IPS-NIHi7 (cell line): ENCODE measurements at regions not wholly inside any gene's neighbourhood (a gene's known extent, or its start where the extent isn't known, plus 50 kb on each side); places are given as distances from the start of the nearest gene placed in this dataset.
"Not testable (repeated sequence)": the region's sequence is repeated elsewhere in the genome, so short reads cannot be mapped to it uniquely, and the experiment has no call there.

Source experiments
- DNase-seq: peaks from one replicate; pipeline ENCODE4 v3.0.0; 2012; ENCODE audit warnings: mixed read lengths; ENCODE audit errors: extremely low spot score

DNA sequence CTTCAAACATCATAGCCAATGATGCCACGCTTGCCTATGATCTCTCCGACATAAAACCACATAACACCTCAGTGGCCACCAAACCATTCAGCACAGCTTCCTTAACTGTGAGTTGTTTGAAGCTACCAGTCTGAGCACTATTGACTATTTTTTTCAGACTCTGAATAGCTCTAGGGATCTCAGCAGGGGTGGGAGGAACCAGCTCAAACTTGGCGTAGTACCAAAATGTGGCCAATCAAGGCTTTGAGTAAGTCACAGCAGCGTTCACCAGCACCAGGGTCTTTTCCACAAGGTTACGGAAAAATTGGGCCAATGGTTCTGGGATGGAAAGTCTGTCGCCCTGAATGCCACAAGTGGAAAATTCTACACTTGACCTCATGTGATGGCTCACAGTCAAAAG, 70.6 kb downstream of the SMPDL3A start:
- DNase-seq = no peak

DNA sequence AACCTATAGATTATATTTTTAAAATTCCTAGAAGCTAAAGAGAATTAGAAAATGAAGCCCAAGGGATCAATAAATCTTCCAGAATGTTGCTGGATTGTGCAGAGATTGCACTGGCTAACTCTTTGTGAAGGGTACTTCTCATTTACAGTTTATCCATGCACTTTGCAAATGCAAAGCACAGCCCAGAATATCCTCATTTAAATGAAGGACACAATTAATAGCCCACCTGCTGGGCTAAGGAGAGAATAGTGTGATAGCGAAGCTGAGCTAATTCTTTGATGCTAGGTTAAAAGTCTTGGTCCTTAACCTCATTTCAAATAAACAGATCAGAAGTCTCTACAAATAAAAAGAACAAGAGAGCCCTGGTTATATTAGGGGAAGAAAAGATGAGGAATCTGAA, 72.5 kb downstream of the SMPDL3A start:
- no peak for DNase-seq

DNA sequence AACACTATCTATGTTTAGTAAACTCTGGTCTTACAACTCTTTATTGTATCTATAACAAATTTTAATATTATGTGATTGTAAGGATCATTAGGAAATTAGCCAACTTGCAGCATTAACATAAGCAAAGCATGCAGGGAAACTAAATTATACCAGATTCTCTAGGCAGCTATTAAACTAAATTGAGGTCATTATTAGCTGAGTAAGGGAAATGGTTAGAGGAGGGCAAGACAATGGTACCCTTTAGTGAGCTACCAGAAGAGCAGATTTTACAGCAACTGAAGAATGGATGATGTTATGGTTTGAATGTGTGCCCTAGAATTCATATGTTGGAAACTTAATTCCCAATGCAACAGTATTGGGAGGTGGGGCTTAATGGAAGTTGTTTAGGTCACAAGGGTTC, 79.1 kb downstream of the SMPDL3A start:
- no peak for DNase-seq

DNA sequence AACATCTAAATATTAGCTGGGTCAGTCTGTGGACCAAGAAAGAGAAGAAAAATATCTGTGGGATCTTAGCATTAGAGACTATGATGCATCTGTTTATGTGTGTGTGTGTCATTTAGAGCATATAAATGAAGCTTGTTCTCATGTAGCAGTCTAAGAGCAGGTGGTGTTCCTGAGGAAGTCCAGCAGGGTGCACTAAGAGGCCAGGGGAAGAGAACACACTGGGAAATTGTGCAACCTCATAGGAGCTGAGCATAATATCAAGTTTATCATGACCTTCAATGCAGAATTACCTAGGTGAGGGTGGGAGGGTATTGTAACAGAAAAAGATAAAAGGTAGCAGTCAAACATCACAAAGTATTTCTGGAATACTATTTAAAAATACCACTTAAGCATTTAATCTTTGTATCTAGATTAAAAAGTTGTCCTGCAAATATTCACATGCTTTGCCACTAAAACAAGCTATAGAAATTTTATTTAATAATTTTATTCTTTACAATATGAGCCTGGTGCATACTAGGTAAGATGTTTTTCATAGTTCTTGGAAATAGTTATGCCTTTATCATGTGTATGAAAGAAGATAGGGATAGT, 80.5 kb downstream of the SMPDL3A start:
- peak; percentile 66 for DNase-seq

DNA sequence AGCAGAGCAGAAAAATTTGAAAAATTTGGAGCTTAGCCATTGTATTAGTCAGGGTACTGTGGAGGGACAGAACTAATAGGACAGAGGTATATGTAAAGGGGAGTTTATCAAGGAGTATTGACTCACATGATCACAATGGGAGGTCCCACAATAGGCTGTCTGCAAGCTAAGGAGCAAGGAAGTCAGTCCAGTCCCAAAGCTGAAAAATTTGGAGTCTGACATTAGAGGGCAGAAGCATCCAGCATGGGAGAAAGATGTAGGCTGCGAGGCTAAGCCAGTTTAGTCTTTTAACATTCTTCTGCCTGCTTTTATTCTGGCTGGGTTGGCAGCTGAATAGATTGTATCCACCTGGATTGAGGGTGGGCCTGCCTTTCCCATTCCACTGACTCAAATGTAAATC, 82.0 kb downstream of the SMPDL3A start:
- DNase-seq = no peak

DNA sequence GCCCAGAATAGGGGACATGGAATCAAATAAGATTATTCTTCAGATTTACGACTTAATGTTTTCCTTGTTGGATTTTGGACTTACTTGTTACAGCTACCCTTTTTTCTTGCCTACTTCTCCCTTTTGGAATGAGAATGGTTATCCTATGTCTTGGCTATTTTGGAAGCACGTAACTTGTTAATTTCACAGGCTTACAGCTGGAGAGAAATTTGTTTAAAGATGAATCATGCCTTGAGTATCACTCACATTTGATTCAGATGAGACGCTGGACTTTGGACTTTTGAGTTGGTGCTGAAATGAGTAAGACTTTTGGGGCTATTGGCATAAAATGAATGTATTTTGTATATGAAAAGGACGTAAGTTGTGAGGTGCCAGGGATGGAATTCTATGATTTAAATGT, 83.3 kb downstream of the SMPDL3A start:
- DNase-seq = no peak

DNA sequence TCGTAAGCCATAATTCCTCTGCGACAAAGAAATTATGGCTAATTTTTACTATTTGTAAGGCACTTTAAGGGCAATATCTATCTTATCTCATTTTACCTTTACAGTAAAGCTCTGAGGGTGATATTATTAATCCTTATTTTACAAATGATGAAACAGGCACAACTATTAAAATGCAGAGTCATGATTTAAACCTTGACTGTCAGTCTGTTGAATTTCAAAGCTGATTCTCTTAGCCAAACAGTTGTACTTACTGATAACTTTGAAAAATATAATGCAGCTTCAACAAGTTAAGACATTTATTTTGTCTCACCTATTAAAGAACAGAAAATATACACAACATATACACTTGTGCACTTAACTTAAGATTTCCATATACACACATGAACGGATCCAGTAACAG, 88.2 kb downstream of the SMPDL3A start:
- DNase-seq = no peak

DNA sequence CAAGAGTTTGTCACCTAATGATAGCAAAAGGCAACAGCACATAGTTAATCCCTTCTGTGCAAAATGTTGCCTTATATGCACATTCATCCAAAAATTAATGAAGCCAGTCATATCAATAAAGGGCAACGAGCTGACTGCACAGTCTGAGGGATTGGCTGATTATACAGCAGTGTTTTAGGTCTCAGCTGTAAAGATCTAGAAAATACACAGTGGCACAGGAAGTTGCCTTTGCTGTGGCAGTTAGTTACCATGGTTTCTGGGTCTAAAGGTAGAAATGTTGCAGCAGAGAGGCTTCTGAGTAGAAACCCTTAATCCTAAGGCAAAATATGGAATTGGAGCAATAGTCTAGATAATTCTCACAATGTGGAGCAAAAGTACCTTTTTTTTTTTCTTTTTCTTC, 89.7 kb downstream of the SMPDL3A start:
- DNase-seq = no peak

DNA sequence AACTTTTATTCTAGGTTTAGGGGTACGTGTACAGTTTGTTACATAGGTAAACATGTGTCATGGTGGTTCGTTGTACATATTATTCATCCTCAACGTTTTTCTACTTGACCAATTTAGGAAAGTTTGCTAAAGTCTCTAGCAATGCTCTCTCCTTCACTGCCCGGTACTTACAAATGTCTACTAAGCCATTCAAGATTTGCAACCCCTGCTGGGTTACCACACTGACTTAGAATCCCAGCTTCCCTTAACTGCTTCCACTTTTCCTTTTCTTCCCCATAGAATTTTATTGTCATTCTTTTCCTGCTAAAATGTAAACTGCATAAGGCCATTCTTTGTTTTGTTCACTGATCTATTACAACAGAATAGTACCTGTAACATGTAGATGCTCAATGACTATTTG, 97.4 kb downstream of the SMPDL3A start:
- no peak for DNase-seq

DNA sequence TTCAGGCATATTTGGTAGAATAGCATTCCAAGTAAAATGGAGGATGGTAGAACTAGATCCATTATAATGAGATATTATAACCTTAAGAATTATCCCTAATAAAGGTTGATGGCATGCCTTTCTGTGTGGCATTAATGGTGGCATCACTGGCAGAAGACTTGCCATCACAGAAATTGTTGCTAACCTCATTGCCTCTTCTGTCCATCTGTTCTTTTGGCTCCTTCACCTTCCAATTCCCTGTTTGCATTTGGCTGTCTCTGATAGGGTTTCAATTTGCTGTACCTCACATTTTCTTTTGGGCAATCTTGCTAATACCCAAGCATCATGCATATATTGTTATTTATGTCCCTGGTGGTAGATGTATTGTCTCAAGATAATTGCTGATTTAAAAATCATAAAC, 98.9 kb downstream of the SMPDL3A start:
- no peak for DNase-seq

DNA sequence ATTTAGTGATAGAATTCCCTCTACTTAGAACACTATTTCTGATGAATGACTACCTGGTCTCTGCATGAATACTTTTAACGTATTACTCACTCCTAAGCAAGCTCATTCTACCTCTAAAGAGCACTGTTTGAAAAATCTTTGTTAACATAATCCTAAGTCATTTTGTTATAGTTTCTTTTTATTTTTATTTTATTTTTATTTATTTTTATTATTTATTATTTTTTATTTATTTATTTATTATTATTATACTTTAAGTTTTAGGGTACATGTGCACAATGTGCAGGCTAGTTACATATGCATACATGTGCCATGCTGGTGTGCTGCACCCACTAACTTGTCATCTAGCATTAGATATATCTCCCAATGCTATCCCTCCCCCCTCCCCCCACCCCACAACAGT, 99.6 kb downstream of the SMPDL3A start:
- DNase-seq = not testable (repeated sequence)

DNA sequence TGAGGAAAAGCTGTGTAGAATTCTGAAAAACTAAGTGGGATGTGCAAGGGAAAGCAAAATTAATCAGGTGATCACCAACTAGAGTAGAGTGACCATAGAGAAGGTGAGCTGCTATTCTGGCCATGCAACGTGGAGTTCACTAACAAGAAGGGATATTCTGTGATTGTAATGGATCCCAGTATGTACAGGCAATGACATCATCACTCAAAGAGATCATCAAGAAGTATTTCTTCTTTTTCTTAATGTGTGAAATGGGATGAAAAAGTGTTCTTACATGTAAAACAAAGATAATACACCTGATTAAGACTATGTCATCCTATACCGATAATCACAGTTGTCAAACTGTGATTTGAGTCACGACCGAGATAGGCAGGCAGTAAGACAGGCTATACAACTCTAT, 101.2 kb downstream of the SMPDL3A start:
- DNase-seq = no peak

DNA sequence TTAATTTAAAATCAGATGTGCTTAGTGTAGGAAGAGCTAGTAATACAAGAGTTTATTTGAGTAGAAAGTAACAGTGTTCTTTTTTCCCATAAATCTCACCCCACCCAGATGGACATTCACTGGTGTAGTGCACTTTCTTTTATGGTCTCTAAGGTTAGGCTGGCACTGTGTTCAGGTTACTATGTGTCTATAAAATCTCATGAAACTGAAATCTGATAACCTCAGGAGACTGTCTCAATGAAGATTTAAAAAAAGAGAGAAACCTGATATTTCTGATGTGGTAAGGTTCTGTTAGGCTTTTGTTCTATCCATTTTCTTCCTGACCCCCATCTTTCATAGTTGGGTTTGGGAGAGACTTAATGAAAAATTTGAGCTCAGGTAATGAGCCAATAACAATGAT, 101.2 kb upstream of the CLVS2 start:
- no peak for DNase-seq

DNA sequence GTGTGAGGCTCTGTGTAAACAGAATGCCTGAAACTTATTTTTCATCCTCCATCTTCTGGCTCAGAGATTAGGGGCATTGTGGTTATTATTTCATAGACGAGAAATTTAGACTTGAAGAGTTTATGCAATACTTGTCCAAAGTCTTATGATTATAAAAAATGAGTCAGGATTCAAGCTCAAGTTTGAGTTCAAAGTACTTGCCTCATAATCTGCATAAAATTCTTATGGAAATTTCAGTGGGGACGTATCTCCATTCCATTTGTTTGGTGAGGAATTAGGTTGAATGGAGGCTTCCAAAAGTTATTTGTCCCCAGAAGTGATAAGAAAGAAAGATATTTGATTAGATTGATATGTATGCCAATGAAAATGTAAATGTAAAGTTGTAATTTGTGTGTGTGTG, 93.7 kb upstream of the CLVS2 start:
- DNase-seq = no peak

DNA sequence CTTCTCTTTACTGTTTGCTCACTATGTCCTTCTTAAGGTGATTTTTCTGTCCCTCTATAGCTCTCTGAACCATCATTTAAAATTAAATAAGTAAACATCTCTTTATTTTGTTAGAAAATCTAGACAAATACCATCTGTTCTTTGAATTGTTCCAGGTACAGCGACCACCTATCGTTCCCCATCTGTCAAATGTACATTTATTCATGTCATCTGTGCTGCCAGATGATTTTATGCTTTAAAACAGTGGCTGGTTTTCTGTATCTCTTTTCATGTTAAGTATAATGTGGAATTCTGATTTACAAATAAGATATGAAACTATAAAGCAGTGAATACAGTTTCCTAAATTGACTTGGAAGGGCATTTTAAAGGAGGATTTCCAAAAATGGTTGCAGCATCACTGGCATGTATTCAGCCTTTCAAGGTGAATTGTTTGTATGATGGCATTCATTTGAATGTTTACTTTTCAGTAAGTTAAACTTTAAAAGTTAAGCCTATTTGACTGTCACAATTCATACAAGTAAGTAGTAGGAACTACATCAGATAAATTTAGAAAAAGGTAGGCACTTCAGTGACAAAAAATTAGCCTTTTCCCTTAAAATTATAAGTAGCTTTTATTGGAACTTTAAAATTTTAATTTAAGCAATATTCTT, 92.6 kb upstream of the CLVS2 start:
- DNase-seq = no peak

DNA sequence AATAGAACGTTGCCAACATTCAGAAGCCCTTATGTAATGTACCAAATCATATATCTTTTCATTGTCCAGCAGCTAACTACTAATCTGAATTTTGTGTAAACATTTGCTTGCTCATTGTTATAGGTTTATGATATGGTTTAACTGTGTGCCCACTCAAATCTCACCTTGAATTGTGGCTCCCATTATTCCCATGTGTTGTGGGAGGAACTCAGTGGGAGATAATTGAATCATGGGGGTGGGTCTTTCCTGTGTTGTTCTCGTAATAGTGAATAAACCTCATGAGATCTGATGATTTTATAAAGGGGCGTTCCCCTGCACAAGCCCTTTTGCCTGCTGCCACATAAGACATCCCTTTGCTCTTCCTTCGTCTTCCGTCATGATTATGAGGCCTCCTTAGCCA, 91.9 kb upstream of the CLVS2 start:
- no peak for DNase-seq

DNA sequence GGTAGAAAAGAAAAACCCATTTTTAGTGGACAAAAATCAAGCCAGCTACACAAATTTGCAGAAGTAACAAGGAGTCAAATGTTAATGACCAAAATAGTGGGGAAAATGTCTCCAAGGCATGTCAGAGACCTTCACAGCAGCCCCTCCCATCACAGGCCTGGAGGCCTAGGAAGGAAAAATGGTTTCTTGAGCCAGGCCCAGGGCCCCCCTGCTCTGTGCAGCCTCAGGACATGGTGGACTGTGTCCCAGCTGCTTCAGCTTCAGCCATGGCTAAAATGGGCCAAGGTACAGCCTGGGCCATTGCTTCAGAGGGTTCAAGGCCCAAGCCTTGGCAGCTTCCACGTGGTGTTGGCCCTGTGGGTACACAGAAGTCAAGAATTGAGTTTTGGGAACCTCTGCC, 82.5 kb upstream of the CLVS2 start:
- no peak for DNase-seq

DNA sequence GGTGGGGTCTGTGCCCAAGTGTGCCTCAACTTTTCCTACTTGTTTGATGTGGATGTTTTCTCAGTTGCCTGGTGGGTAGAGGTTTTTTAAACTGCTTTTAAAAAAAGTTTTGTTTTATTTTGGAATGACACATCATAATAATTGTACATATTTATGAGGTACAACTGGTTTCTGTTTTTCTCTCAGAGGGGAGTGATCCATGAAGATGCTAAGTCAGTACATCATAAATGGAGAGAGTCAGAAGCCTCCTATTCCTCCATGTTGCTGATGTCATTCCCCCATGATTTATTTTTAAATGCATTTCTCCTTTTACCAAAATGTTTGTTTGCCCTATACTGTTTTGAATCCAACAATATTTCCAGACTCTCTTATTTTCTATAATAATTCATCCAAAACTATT, 77.3 kb upstream of the CLVS2 start:
- DNase-seq = no peak

DNA sequence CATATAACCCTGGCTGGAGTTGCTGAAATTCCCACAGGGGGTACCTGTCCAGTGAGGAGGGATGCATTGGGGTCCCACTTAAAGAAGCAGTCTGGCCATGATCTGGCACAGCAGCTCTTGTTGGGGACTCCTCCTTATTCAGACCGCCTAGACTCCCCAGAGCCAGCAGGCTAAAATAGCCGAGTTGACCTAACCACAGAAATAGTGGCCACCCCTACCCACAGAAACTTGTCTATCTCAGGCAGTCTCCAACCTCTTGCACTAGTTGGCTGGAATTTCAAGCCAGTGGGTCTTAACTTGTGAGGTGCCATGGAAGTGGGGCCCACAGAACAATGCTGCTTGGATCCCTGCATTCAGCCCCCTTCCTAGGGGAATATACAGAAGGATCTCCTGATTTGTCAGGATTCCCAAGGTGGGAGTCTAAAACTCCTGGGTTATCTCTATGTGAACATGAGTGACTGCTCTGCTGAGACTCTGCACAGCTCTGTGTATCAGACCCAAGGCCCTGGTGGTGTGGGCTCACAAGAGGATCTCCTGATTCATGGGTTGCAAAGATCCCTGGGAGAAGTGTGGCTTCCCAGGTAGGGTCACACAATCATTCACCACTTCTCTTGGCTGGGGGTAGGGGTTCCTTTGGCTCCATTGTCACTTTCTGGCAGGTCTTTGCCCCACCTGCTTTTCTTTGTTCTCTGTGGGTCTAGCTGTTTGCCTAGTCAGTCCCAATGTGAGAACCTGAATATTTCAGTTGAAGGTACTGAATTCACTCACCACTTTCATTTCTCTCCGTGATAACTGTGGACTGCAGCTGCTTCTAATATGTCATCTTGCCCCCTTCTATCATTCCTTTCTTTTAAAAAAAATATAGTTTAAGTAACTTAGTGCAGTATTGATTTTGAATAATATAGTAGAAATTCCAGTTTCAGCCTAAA, 65.5 kb upstream of the CLVS2 start:
- DNase-seq = no peak

DNA sequence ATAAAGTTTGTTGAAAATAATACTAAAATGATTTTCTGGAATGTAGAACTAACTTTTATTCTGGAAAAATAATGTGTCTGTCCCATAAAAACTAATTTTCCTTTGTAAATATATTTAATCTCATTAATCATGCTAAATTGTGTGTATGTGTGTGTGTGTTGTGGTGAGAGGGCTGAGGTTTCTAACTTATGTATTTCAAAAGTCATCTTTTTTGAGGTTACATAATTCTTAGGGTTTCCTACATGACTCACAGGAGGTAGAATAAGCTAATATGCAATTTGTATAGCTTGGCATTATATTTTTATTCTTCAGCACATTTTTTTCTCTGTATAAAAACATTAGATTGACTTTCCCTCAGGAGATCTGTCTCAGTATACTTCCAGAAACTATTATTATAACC, 64.1 kb upstream of the CLVS2 start:
- DNase-seq = no peak

DNA sequence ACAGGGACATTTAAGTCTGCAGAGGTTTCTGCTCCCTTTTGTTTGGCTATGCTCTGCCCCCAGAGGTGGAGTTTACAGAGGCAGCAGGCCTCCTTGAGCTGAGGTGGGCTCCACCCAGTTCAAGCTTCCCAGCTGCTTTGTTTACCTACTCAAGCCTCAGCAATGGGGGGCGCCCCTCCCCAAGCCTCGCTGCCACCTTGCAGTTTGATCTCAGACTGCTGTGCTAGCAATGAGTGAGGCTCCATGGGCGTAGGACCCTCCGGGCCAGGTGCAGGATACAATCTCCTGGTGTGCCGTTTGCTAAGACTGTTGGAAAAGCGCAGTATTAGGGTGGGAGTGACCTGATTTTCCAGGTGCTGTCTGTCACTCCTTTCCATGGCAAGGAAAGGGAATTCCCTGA, 51.1 kb upstream of the CLVS2 start:
- not testable (repeated sequence) for DNase-seq
